ENCODE measurements at regions not wholly inside any gene's neighbourhood (a gene's known extent, or its start where the extent isn't known, plus 50 kb on each side); places are given as distances from the start of the nearest gene placed in this dataset.

GRCh38 chr18:27696148-27696547 lies 480.8 kb downstream of the CDH2 start:
- intact Hi-C loops (cut with DNase I; ENCODE audit: low total_unique reads): no loop called here
- no peak overlapping the region for H3K27ac ChIP-seq
- no peaks in the 10 kb centered on the region for H3K36me3 ChIP-seq
- H3K4me3 ChIP-seq: no peak overlapping the region
- H3K9me3 ChIP-seq: no peaks in the 10 kb centered on the region
- H3K4me1 ChIP-seq: no peaks in the 10 kb centered on the region
- H3K27me3 ChIP-seq: no peaks in the 10 kb centered on the region
- DNase-seq: no peak
- TF ChIP-seq POLR2A (IDR thresholded peaks at IDR 0.05) (no peak), CTCF (IDR thresholded peaks at IDR 0.05) (no peak)

GRCh38 chr18:27695503-27695902 lies 481.4 kb downstream of the CDH2 start:
- H3K9me3 ChIP-seq: no peaks in the 10 kb centered on the region
- no peak for DNase-seq
- TF ChIP-seq CTCF (IDR thresholded peaks at IDR 0.05) (no peak), POLR2A (IDR thresholded peaks at IDR 0.05) (no peak)
- no peaks in the 10 kb centered on the region for H3K36me3 ChIP-seq
- H3K4me3 ChIP-seq: no peak overlapping the region
- no peaks in the 10 kb centered on the region for H3K27me3 ChIP-seq
- intact Hi-C loops (cut with DNase I; ENCODE audit: low total_unique reads): no loop called here
- H3K4me1 ChIP-seq: no peaks in the 10 kb centered on the region
- H3K27ac ChIP-seq: no peak overlapping the region

GRCh38 chr18:27695052-27695451 lies 481.9 kb downstream of the CDH2 start:
- DNase-seq: no peak
- Histone ChIP-seq H3K4me3 (no peak overlapping the region), H3K27me3 (no peaks in the 10 kb centered on the region), H3K4me1 (no peaks in the 10 kb centered on the region), H3K9me3 (no peaks in the 10 kb centered on the region), H3K36me3 (no peaks in the 10 kb centered on the region), H3K27ac (no peak overlapping the region)
- intact Hi-C loops (cut with DNase I; ENCODE audit: low total_unique reads): no loop called here
- TF ChIP-seq CTCF (IDR thresholded peaks at IDR 0.05) (no peak), POLR2A (IDR thresholded peaks at IDR 0.05) (no peak)

- Histone ChIP-seq H3K27ac (no peak overlapping the region), H3K4me3 (no peak overlapping the region), H3K4me1 (no peaks in the 10 kb centered on the region), H3K36me3 (no peaks in the 10 kb centered on the region), H3K9me3 (no peaks in the 10 kb centered on the region), H3K27me3 (no peaks in the 10 kb centered on the region)
- intact Hi-C loops (cut with DNase I; ENCODE audit: low total_unique reads): no loop called here
- TF ChIP-seq POLR2A (IDR thresholded peaks at IDR 0.05) (no peak), CTCF (IDR thresholded peaks at IDR 0.05) (no peak)
- no peak for DNase-seq
These were observed 488.3 kb downstream of the CDH2 start for GRCh38 chr18:27688581-27688980.

- DNase-seq: no peak
- TF ChIP-seq POLR2A (IDR thresholded peaks at IDR 0.05) (no peak), CTCF (IDR thresholded peaks at IDR 0.05) (no peak)
- Histone ChIP-seq H3K27ac (no peak overlapping the region), H3K36me3 (no peaks in the 10 kb centered on the region), H3K9me3 (no peaks in the 10 kb centered on the region), H3K27me3 (no peaks in the 10 kb centered on the region), H3K4me3 (no peak overlapping the region), H3K4me1 (no peaks in the 10 kb centered on the region)
- intact Hi-C loops (cut with DNase I; ENCODE audit: low total_unique reads): no loop called here
These were observed 489.5 kb downstream of the CDH2 start for GRCh38 chr18:27687351-27687979.

All from uterus (tissue), 3 donors.